IPS-NIHi11 (cell line): ENCODE measurements at regions not wholly inside any gene's neighbourhood (a gene's known extent, or its start where the extent isn't known, plus 50 kb on each side); places are given as distances from the start of the nearest gene placed in this dataset.

Experiments used
- DNase-seq: peaks from one replicate; pipeline ENCODE4 v3.0.0; 2012; ENCODE audit warnings: mixed read lengths, low spot score

DNA sequence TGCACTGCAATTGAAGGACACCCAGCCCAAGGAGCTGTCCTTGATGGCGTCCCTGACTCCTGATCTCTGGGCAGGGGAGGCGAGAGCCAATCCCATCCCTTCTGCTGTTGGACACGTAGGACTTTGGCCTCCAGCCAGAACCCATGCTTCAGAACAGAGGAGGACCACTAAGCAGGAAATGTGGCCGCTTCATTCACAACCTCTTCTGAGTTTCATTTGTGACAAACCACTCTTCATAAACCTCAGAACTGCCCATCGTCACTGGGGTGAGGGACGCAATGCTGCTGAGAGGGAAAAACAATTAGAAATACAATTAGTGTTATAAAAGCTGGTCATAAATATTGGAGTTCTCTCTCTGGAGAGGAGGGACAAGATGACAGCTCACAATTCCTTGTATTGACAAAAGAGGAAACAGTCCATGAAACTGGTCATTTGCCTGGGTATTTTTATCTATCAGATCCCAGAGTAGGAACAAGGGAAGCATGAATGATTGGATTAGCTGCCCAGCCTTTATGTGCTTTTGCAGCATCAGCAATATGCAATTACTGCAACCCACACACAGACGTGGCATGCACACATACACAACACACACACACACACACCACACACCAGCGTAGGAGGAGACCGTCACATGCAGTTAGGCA lies 216.5 kb upstream of the CADM1 start:
- no peak for DNase-seq

DNA sequence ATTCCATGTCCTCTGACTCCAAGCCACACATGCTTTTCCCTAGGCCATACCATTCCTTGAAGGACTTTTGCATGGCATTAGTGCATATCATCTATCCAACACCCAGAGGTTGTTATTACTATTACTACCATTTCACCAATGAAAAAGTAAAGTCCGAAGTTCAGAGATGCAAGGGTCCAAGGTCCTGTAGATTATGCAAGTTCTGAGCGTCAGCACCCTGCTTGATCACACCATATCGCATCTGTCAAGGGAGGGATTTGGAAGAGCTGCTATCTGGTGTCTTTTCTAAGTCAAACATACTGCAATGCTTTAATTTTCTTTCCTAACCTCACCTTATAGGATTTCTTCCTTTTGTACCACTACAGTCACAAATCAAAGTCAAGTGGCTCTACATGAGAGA lies 214.7 kb upstream of the CADM1 start:
- DNase-seq, result no peak

DNA sequence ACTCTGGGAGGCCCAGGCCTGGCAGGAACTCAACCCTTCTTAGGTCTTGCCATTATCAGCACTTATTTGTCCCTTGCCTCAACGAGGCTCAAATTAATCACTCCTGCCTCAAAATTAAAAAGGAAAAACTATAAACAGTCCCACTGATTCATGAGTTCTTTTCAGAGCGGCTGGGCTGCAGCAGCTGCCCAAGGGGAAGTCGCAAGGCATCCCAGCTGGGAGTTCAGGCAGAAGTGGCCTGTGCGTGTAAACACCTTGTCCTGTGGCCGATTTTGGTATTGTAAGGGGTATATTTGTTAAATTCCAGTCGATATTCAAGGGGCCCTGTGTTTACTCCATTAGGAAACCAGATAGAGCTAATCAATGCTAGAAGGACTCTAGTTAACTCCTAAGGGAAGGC lies 213.9 kb upstream of the CADM1 start:
- DNase-seq, result no peak

DNA sequence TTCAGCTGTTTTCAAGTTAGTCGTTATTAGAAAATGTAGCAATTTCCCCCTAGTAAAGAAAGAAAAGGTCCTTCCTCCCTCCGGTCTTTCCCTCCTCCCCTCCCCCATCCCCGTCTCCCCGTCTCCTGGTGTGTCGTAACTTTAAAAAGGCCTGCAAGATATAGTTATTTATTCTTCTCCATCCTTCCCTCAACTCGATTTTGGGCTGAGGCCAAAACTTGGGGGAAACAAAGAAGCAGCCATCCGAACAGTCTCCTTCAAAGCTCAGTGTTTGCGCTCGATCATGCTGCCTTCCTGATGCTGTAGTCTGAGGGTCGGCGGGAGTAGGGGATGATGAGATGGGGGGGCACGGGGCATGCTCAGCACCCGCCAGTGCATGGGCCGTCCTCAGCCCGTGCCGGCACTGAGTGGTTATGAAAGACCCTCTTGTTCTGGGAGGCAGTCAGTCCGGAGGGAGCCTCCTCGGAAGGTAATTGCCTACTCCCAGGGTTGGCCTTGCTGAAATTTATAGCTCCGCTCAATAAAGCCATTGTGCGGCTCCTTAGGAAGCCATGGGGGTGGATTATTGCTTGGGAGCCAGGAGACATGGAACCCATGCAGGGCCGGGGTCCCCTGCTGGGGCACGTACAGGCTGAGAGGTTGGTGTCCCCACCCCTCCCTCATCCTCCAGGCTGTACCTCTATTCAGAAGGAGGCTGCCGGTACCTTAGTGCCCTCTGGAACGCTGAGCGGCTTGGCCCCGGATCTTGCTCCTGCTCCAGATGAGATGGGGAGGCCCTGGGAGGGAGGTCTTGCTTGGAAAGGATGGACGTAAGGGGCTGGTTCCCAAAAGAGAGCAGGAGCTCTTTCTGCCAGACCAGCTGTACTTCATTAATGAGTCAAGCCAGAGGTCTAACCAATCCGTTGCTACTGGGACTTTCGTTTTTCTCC lies 212.7 kb upstream of the CADM1 start:
- no peak for DNase-seq

DNA sequence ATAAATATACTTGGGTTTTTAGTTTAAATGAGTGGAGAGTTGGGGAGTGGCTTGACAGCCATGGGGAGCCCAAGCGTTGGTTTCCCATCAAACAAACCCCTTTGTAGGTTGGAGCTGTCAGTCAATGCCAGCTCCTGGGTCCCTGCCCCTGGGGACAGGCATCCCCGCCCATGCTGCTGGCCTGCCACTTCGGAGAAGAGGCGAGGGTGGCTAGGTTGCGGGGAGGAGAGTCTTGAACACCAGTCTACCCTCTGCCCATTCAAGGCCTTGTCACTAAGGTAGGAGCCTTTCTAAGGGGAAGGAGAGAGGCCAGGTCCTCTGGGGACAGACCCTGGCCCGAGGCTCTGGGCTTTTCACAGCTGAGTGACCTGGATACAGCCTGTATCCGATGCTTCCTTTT lies 211.9 kb upstream of the CADM1 start:
- DNase-seq, result no peak

DNA sequence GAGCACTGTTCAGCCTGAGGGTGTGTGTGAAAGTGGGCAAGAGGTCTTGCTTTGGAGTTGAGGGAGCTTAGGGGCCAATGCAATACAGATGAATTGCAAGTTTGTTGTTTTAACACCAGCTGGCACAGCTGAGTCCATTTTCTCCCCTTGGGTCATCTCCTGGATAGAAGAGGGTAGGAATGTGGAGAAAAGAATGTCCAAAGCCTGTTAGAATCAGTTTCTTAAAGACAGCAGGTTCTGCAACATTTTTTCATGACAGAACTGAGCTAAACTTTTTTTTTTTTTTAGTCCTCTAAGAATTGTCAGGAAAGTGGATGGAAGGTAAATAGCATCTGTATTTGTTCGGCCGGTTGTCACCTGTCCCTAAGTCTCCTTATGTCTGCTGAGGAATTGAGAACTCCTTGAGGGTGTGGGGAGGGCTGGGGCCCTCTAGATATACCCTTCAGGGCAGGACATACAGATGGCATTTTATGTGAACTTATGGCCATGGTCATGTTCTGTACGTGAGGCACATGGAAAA lies 211.1 kb upstream of the CADM1 start:
- no peak for DNase-seq

DNA sequence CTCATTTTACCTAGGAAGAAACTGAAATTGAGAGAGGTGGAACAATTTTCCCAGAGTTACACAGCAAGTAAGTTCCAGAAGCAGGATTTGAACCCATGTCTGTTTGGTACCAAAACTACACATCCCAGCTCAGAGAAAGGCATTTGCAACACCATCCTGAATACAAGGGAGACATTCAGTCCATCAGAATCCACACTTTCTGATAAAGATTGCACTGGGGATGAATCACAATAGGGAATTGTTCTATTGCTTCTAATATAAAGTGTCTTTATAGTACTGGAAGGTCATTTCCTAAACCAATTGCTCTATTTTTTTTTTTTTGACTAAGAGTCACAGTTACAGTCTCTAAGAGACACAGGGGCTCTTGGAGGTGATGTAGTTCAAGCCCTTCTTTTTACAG lies 208.1 kb upstream of the CADM1 start:
- no peak for DNase-seq

DNA sequence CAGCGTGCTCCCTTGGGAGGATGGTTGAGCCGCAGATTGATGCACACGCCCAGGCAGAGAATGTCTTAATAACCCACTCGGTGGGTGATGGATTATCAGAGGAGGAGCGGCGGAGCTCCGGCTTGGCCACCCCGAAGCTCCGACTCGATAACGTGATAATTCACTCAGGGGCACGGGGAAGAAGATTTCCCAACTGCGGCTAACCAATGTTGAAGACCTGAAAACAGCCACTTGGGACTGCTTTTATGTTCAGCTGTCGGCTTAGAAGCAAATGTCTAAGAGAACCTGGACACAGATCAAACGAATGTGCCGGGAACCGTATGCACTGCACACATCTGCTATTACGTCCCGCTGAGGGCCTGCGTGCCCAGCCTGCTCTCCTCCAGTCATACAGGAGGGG lies 206.8 kb upstream of the CADM1 start:
- DNase-seq, result no peak

DNA sequence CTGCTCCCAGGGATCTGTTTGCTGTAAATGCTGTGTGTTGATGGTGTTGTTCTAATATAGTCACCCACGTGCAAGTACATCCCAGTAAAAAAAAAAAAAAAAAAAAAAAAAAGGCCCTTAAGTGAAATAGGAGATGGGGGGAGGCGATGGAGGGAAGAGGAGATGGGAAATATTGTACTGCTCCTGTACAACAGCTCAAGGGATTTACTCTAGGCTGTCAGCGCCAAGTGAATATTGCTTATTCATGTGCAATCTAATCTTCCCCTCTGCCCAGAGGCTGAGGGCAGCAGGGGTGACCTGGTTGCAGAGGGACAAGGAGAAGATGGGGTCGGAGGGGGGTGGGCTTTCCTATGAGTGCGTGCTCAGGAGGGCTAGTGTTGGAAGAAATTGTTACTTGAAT lies 206.2 kb upstream of the CADM1 start:
- DNase-seq, result no peak

DNA sequence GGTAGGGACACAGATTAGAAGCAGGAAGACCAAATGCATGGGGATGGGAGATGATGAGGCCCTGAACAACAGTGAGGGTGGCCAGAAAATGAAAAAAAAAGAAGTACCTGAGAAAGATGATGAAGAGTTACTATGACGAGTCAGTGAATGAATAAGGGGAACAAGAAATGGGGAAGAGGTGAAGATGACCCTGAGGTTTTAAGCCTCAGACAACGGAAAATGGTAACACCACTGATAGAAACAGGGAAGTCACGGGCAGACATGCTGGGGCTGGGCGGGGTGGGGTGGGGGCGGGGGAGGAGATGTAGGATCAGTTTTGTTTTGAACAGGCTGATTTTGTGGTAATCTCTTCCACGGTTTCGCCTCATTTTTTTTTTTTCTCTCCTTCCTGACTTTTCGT lies 205.1 kb upstream of the CADM1 start:
- no peak for DNase-seq

DNA sequence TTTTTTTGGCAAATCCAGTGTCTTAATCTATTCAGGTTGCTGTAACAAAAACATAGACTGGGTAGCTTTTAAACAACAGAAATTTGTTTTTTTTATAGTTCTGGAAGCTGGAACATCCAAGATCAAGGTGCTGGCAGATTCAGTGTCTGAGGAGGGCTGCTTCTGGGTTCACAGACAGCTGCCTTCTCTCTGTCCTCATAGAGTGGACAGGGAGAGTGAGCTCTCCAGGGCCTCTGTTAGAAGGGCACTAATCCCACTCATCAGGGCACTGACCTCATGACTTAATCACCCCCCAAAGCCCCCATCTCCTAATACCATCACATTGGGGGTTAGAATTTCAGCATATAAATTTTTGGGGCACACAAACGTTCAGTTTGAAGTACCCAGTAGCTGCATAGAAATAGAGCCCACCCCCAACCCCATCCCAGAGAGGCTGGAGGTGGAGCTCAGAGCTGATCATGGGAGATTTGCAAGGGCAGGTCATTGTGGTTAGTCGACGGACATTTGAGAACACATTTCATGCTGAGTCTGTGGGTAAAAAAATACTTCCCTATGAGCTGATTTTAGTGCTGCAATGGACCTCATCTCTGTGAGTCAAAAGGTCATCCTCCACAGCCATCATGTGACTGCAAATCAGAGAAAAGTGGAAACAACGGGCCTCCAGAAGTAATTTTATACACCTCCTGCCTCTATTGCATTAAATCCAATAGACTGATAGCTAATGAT lies 203.1 kb upstream of the CADM1 start:
- DNase-seq, result no peak

DNA sequence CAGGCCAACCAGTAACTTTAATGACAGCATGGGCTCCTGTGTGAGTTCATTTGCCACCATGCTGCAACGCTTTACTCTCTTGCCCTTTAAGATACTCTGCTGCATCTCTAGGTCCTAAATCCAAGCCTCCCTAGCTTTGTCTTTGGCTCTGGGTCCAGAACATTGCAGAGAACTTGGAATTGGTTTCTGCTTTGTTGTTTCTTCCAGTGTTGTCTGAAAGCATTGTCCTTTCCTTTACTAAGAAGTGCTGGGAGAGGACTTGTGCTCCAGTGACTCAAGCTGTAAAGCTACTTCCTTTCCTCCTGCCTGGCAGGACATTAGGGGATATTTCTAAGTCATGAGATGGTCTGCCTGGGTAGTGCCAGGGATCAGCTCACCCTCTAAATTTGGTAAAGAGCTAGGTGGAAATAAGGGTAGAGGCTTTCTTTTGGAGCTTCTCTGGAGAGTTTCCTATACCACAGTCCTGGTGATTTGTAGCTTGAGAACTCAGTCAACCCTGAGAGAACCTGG lies 202.5 kb upstream of the CADM1 start:
- DNase-seq, result no peak

DNA sequence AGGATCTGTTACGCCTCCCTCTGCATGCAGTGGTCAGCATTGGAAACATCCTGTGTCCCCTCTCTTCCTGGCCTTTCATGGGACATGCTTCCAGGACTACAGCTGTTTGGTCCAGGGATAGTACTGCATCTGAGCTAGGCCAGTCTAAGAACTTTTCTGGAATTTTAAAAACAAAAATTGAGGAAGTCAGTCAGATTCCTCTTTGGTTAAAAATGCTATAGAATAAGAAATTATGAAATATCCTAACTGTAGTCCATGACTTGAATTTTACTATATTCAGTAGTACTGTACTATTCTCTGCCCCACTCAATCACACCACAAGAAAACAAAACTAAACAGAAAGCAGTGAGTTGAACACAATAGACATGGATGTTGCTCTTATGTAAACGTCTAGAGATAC lies 201.0 kb upstream of the CADM1 start:
- no peak for DNase-seq

DNA sequence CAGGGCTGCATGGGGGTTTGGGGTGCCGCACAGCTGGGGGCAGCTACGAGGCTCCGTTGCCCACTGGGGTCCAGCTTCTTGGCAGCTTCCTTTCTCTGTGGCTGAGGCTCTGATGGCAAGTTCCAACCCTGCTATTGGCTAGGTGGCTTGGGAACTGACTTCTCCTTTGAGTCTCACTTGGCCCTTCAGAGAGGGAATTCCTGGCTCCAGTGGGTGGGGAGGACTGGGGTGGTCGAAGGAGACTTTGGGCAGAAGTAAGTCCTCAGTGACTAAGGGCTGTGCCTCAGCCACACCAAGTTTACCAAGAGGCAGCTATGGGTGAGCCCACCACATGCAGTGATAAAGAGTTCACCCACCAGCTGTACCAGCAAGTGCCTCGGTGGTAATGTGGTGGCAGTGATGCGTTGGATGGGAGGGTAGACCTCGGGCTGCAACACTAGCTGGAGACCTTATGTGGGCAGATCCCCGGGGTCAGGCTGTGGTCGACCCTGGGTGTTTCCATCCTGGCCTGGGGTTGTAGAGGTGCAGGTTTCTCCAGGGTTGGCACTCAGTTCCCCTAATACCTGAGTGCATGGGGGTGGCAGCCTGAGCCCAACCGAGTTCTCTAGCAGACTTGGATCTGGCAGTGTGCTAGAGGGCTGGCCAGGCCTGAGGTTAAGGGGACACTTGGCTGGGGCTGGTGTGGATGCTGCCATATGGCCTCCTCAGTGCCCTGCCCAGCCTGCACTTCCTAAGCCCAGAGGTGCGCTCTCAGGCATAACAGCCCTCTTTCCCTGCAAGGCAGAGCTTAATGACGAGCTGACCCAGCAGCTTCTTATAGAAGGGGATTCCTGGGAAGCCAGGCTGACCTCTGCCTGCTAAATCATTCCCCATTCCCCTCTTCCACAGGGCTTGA lies 197.0 kb upstream of the CADM1 start:
- no peak for DNase-seq

DNA sequence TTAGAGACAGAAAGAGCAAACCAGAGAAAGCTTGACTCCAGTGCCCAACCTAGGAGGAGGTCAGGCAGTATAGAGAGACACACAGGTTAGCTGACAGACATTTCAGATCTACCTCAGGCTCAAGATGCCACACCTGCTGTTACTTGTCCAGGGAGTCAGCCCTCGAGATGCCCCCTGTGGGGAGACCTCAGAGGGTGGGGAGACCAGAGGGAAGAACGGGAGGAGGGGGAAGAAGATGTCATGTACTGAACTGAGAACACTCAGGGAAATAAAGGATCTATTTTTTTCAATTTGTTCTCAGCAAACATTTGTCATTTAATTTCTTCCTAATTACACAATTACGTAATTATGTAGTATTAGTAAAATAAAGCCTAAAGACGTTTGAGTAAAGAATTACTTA lies 196.3 kb upstream of the CADM1 start:
- no peak for DNase-seq

DNA sequence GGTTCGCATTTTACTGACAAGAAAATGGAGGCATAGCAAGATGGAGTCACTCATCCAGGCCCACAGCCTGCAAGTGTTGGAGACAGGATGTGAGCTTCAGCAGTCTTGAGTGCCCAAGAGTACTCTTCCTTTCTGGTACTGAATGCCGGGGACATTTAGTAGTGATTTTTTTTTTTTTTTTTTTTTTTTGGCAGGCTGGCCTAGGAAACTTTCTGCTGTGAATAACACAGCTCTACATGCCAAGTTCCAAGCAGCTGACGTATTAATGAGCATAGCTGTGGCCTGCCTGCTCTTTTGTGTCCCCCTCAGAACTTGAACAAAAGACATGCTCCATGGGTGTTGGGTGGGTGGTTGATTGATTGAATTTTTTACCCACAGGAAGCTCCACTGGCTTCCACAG lies 195.5 kb upstream of the CADM1 start:
- no peak for DNase-seq

DNA sequence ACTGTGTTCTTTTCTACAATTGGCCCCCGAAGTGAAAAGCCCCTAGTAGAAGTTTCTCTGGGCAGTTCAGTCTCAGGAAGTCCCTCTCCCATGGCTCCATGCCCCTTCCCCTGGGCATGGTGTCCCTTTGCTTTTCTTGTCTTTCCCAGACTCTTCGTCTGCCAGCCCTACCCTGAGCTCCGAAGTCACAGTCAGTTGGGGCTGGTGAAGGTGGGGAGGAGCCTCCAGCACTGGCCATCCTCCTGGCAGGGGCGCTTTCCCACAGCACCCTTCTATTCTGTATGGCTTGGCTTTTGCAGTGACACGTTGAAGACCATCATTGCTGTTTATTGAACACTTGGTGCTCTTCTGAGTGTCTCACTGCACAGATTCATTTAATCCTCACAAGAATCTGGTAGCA lies 195.1 kb upstream of the CADM1 start:
- no peak for DNase-seq

DNA sequence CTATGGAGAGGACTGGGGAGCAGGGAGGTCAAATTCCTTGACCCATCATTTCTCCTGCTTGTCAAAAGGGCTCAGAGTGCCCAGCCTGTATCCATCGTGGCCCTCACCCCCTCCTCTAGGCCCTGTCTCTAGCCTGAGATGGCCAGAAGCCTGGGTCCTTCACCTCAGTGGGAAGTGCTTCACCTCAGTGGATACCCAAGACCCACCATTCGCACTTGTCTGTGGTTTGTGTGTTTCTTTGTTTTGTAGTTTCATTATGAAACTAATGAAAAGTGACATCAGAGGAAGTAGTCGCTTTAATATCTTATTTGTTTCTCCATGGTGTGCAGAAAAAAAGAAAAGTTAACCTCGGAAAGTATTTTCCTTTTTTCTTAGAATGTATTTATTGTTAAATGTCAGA lies 194.0 kb upstream of the CADM1 start:
- no peak for DNase-seq

DNA sequence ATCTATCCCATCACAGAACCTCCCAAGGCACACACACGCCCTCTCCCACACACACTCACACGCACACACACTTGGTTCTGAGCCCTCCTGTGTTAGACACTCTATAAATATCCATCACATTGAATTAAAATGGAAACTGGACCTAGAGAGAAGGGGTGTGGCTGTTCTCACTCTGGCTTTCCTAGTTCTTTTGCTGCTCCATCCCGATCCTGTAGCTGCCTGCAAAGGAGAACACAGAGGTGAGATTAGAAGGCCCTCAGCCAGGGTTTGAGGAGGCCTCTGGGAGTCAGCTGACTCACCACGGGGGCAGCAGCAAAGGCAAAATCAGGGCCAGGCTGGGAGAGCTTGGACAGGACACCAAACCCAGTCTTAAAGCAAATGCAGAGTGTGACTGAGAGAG lies 192.3 kb upstream of the CADM1 start:
- no peak for DNase-seq

DNA sequence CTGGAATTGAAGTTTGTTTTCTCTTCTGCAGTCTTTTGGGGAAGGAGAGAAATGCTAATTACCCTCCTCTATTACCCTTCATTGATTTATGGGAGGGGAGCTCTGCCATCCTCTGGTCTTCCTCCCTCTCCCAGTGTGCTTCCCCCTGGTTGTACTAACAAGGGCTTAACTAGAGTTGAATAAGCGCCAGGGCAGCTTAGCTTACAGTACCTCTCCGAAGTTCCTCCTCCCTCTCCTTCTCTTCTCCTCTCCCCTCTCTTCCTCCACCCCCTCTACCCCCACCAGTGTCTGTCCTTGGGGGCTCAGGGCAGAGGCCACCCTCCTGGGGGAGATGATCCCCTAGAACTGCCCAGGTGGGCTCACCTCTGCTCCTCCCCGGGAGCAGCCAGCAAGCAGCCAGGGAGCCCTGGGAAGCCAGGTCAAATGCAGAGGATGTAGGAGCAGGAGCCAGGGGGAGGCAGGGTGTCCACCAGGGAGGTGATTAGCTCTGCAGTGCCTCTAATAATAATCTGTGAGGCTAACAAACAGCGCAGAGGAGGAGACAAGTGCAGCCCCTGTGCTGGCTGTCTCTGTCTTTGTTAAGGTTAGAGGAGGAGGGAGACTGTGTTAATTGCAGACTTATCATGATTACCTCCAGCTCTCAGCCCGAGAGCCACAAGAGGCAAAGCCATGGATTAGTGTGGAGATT lies 191.6 kb upstream of the CADM1 start:
- DNase-seq, result no peak

DNA sequence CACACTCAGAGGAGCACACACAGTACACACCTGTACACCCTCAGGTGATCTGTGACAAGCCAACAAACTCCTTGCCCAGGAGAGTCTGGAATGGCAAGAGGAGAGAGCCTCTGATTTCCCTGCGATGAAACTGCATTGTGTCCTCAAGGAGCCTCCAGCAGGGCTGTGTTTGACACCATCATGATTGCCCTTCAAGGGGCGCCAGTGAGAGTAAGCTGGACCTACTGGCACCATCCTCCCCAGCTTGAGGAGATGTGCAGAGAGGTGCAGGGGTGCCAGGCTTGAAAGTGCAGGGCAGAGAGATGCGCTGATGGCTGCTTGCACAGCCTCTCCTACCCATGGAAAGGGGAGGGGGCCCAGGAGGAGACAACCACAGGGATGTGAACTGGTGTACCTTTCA lies 188.8 kb upstream of the CADM1 start:
- no peak for DNase-seq
